ENCODE measurements at regions not wholly inside any gene's neighbourhood (a gene's known extent, or its start where the extent isn't known, plus 50 kb on each side); places are given as distances from the start of the nearest gene placed in this dataset.

GRCh38 chr6:131459005-131459404, 114.0 kb upstream of the ARG1 start (continued):
- TF ChIP-seq ZNF462 (CRISPR knock-in tag; IDR thresholded peaks at IDR 0.05) (no peak), NANOG (IDR thresholded peaks at IDR 0.05; ENCODE audit: borderline replicate concordance) (no peak), EZH2 (IDR thresholded peaks at IDR 0.05; ENCODE audit: low read depth, unreplicated experiment) (no peak), POLR2AphosphoS5 (IDR thresholded peaks at IDR 0.05; ENCODE audit: low read depth) (no peak), EZH2phosphoT487 (IDR thresholded peaks at IDR 0.05; ENCODE audit: unreplicated experiment) (no peak), ZNF331 (CRISPR knock-in tag; IDR thresholded peaks at IDR 0.05; ENCODE audit: low read depth) (no peak), JUNB (IDR thresholded peaks at IDR 0.05; ENCODE audit: unreplicated experiment) (no peak)

- Histone ChIP-seq H3K27ac (ENCODE audit: low read depth) (no peak overlapping the region), H3K27me3 (ENCODE audit: insufficient read depth) (no peaks in the 10 kb centered on the region), H3K9me2 (ENCODE audit: insufficient read depth) (peaks cover 14% of the 10 kb centered on the region), H4K20me1 (replicated peaks; ENCODE audit: insufficient read depth) (no peaks in the 10 kb centered on the region), H3K4me2 (no peak overlapping the region), H3F3A (replicated peaks; ENCODE audit: low read depth) (no peaks in the 10 kb centered on the region), H3K36me3 (ENCODE audit: insufficient read depth) (no peaks in the 10 kb centered on the region), H3K79me2 (replicated peaks; ENCODE audit: insufficient read depth) (no peaks in the 10 kb centered on the region), H2AFZ (no peak overlapping the region), H3K4me3 (no peak overlapping the region), H3K4me1 (ENCODE audit: insufficient read depth) (peaks cover 15% of the 10 kb centered on the region)
- H3K36me3 Mint-ChIP-seq (ENCODE audit: low read depth): no peaks in the 10 kb centered on the region
- peak; percentile 32; the same call in 2 of the 3 replicates for ATAC-seq
- H3K4me3 Mint-ChIP-seq: no peak overlapping the region
- 0 out of 2 replicates have a peak overlapping the region, but pooled peaks have one; percentile 5 for H3K27ac Mint-ChIP-seq
- peaks cover 12% of the 10 kb centered on the region for H3K4me1 Mint-ChIP-seq
- DNase-seq (ENCODE audit: low spot score): no peak
- H3K27me3 Mint-ChIP-seq (ENCODE audit: insufficient read depth, low read depth, poor library complexity): no peaks in the 10 kb centered on the region
- no peaks in the 10 kb centered on the region for H3K9me3 Mint-ChIP-seq
- TF ChIP-seq CTCF (conservative IDR thresholded peaks at IDR 0.05; ENCODE audit: low read depth in 2 of 2): no peak
- no peak for TF ChIP-seq ETS1 (IDR thresholded peaks at IDR 0.05)
Measured at GRCh38 chr6:131460614-131461000, 112.4 kb upstream of the ARG1 start.

Data from GM23338 (cell line).